Aorta (tissue), 5 donors: ENCODE measurements at regions not wholly inside any gene's neighbourhood (a gene's known extent, or its start where the extent isn't known, plus 50 kb on each side); places are given as distances from the start of the nearest gene placed in this dataset.

ENCODE experiments used
- ATAC-seq: fragments of 200-7000 bp; cut with Tn5 transposase; one replicate; pipeline ENCODE4 v1.9.1; 2022; ENCODE audit warnings: moderate library complexity; ENCODE audit not compliant: low FRiP score
- DNase-seq, 2 donors: peaks; one replicate each; pipeline ENCODE4 v3.0.0-alpha.2; 2020
- H3K27ac ChIP-seq, 2 donors: one replicate each; pipeline ENCODE4 v1.5.1; 2013; ENCODE audit warnings: low read length in 2 of 2, mild to moderate bottlenecking in 2 of 2, moderate library complexity in 2 of 2, control low read depth in 1 of 2, inconsistent platforms in 1 of 2, low read depth in 1 of 2
- H3K27me3 ChIP-seq, 2 donors: one replicate each; pipeline ENCODE4 v1.6.1; 2013; ENCODE audit warnings: control low read depth in 1 of 2, low read length in 1 of 2, mild to moderate bottlenecking in 1 of 2, moderate library complexity in 1 of 2; ENCODE audit not compliant: insufficient read depth in 2 of 2, control insufficient read depth in 1 of 2
- H3K36me3 ChIP-seq, 2 donors: one replicate each; pipeline ENCODE4 v1.6.1; 2013; ENCODE audit warnings: control low read depth in 1 of 2, low read length in 1 of 2, mild to moderate bottlenecking in 1 of 2; ENCODE audit not compliant: insufficient read depth in 2 of 2, control insufficient read depth in 1 of 2
- H3K4me1 ChIP-seq, 2 donors: one replicate each; pipeline ENCODE4 v1.6.1; 2013; ENCODE audit warnings: low read length in 2 of 2, control low read depth in 1 of 2, mild to moderate bottlenecking in 1 of 2, moderate library complexity in 1 of 2; ENCODE audit not compliant: insufficient read depth in 2 of 2, control insufficient read depth in 1 of 2
- H3K4me3 ChIP-seq, 2 donors: one replicate each; pipeline ENCODE4 v1.5.1; 2013; ENCODE audit warnings: low read length in 2 of 2, control low read depth in 1 of 2, mild to moderate bottlenecking in 1 of 2
- H3K9me3 ChIP-seq: one replicate; pipeline ENCODE4 v1.6.1; 2013; ENCODE audit warnings: mild to moderate bottlenecking, low read length; ENCODE audit not compliant: control insufficient read depth
- WGBS, 2 donors: extraction: QIAGEN DNeasy Blood & Tissue Kit; methylation state at CpG; one replicate each; pipeline ENCODE4 v1.1.7; 2013; 5-methylcytosine and 5-hydroxymethylcytosine counted together
- intact Hi-C, 2 donors: fragments of 100-400 bp; cut with DNase I; formaldehyde crosslinking; loops; one replicate each; pipeline versions ENCODE4 v1.14.2 to v1.15.0; 2022
- donor health status: healthy with polysubstance abuse.
- donor health status: Bipolar disorder and iron deficiency.
- donor health status: DM: no; HTN: no; CAD: no.
- donor health status: DM: no; HTN: no; CAD: no.
- donor health status: DM: yes; HTN: yes; CAD: no.

- DNase-seq (no peak), ATAC-seq (no peak)
- Histone ChIP-seq H3K27me3 (no peaks in the 10 kb centered on the region), H3K27ac (no peak overlapping the region), H3K9me3 (no peaks in the 10 kb centered on the region), H3K4me3 (no peak overlapping the region), H3K36me3 (no peaks in the 10 kb centered on the region), H3K4me1 (no peaks in the 10 kb centered on the region)
- intact Hi-C loops: no loop called here
- 75 to 79% methylated on average over 4 of the region's 4 CpGs for WGBS, 2 donors
Observed at GRCh38 chr12:33649992-33650391, 210.4 kb upstream of the SYT10 start.

- Histone ChIP-seq H3K9me3 (no peaks in the 10 kb centered on the region), H3K27me3 (no peaks in the 10 kb centered on the region), H3K4me1 (no peaks in the 10 kb centered on the region), H3K36me3 (no peaks in the 10 kb centered on the region), H3K27ac (no peak overlapping the region), H3K4me3 (no peak overlapping the region)
- intact Hi-C loops: no loop called here
- no peak for DNase-seq
- ATAC-seq: no peak
Observed at GRCh38 chr12:33650832-33651231, 211.2 kb upstream of the SYT10 start.

- Histone ChIP-seq H3K27ac (no peak overlapping the region), H3K9me3 (no peaks in the 10 kb centered on the region), H3K4me3 (no peak overlapping the region), H3K4me1 (no peaks in the 10 kb centered on the region), H3K27me3 (no peaks in the 10 kb centered on the region), H3K36me3 (no peaks in the 10 kb centered on the region)
- DNase-seq (no peak), ATAC-seq (no peak)
- WGBS, 2 donors: 85 to 88% methylated on average over 3 of the region's 3 CpGs
- intact Hi-C loops: no loop called here
Observed at GRCh38 chr12:33653362-33653761, 213.7 kb upstream of the SYT10 start.

GRCh38 chr12:33654313-33654712 lies 214.7 kb upstream of the SYT10 start:
- Histone ChIP-seq H3K4me3 (no peak overlapping the region), H3K27me3 (no peaks in the 10 kb centered on the region), H3K27ac (no peak overlapping the region), H3K4me1 (no peaks in the 10 kb centered on the region), H3K9me3 (no peaks in the 10 kb centered on the region), H3K36me3 (no peaks in the 10 kb centered on the region)
- intact Hi-C loops: no loop called here
- DNase-seq (no peak), ATAC-seq (no peak)
- WGBS, 2 donors: 60 to 62% methylated on average over 1 of the region's 1 CpG

GRCh38 chr12:33663000-33663654 lies 223.5 kb upstream of the SYT10 start:
- Histone ChIP-seq H3K9me3 (no peaks in the 10 kb centered on the region), H3K27me3 (no peaks in the 10 kb centered on the region), H3K27ac (no peak overlapping the region), H3K36me3 (no peaks in the 10 kb centered on the region), H3K4me3 (no peak overlapping the region), H3K4me1 (no peaks in the 10 kb centered on the region)
- 68 to 69% methylated on average over 4 of the region's 4 CpGs for WGBS, 2 donors
- ATAC-seq (no peak), DNase-seq (no peak)
- intact Hi-C loops: no loop called here

- H3K4me3 ChIP-seq: no peak overlapping the region
- no peaks in the 10 kb centered on the region for H3K9me3 ChIP-seq
- no peaks in the 10 kb centered on the region for H3K36me3 ChIP-seq
- ATAC-seq (no peak), DNase-seq (no peak)
- H3K27ac ChIP-seq: no peak overlapping the region
- no peaks in the 10 kb centered on the region for H3K4me1 ChIP-seq
- intact Hi-C loops: no loop called here
- no peaks in the 10 kb centered on the region for H3K27me3 ChIP-seq
- 24 to 31% methylated on average over 2 of the region's 2 CpGs for WGBS, 2 donors
Observed at GRCh38 chr12:33669349-33669748, 229.7 kb upstream of the SYT10 start.

GRCh38 chr12:33670284-33670683 lies 230.7 kb upstream of the SYT10 start:
- H3K27ac ChIP-seq: no peak overlapping the region
- intact Hi-C loops: no loop called here
- DNase-seq (no peak), ATAC-seq (no peak)
- no peaks in the 10 kb centered on the region for H3K36me3 ChIP-seq
- H3K27me3 ChIP-seq: no peaks in the 10 kb centered on the region
- no peaks in the 10 kb centered on the region for H3K9me3 ChIP-seq
- WGBS, 2 donors: 34 to 42% methylated on average over 5 of the region's 5 CpGs
- no peaks in the 10 kb centered on the region for H3K4me1 ChIP-seq
- no peak overlapping the region for H3K4me3 ChIP-seq

- DNase-seq: no peak
- Histone ChIP-seq H3K4me1 (no peaks in the 10 kb centered on the region), H3K27me3 (no peaks in the 10 kb centered on the region), H3K9me3 (no peaks in the 10 kb centered on the region), H3K27ac (no peak overlapping the region), H3K36me3 (no peaks in the 10 kb centered on the region), H3K4me3 (no peak overlapping the region)
- intact Hi-C loops: no loop called here
- no peak for ATAC-seq
Observed at GRCh38 chr12:33671676-33672075, 232.1 kb upstream of the SYT10 start.

DNA sequence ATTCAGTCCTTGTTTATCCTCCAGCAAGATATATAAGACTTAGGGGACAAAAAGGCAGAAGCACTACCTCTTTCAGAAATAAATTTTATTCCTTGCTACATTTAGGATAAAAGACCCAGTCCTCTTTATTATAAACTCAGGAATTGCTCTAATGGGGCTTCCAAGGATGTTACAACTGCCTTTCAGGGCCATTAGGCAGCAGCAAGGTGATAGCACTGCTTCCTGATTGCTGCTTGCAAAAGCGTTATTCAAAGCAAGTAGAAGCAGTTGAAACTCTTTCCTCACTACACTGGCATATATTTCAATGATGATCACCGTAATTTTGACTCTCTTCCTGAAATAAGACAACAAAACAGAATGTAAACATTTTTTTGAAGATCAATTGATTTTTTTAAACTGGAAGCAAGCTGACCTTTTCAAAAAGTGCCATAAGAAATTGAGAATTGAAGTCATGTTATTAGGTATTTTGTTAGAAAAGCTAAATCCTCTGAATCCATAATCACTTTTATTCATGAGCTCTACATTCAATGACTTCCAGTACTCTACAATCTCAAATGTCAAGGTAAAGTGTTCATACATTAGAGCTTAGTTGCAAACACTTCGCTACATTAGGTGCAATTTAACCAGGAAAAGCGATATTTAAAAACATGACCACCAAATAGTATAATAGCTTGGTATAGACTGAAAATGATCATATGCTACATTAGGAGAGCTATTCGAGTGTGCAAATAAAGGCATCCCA lies 233.4 kb upstream of the SYT10 start:
- ATAC-seq (no peak), DNase-seq (no peak)
- H3K4me1 ChIP-seq: no peaks in the 10 kb centered on the region
- H3K27ac ChIP-seq: no peak overlapping the region
- no peaks in the 10 kb centered on the region for H3K9me3 ChIP-seq
- no peaks in the 10 kb centered on the region for H3K36me3 ChIP-seq
- no peak overlapping the region for H3K4me3 ChIP-seq
- WGBS, 2 donors: 60 to 62% methylated on average over 5 of the region's 5 CpGs
- no peaks in the 10 kb centered on the region for H3K27me3 ChIP-seq
- intact Hi-C loops: no loop called here
